CD4-positive, alpha-beta memory T cell (primary cell): ENCODE measurements at regions not wholly inside any gene's neighbourhood (a gene's known extent, or its start where the extent isn't known, plus 50 kb on each side); places are given as distances from the start of the nearest gene placed in this dataset.

Source experiments
- CTCF ChIA-PET: fragments of 350-600 bp; sonication (Branson Sonifier 250); formaldehyde crosslinking; loops from one replicate; lab custom pipeline; 2021; ENCODE audit warnings: inconsistent platforms; ENCODE audit not compliant: partially characterized antibody; lab: Charles Lee
- POLR2A ChIA-PET: fragments of 350-600 bp; sonication (Branson Sonifier 250); formaldehyde crosslinking; loops from one replicate; lab custom pipeline; 2021; ENCODE audit not compliant: partially characterized antibody; lab: Charles Lee
- DNase-seq, 5 donors: peaks; one replicate each; pipeline versions ENCODE4 v3.0.0 to v3.0.0-alpha.2; 2020 to 2022; ENCODE audit warnings: mixed read lengths in 1 of 5
- H3K27ac ChIP-seq: one replicate; pipeline ENCODE4 v1.7.0; 2013; ENCODE audit warnings: low read depth, low read length
- H3K27me3 ChIP-seq: 2 replicates; pipeline ENCODE4 v1.7.0; 2013; ENCODE audit warnings: mild to moderate bottlenecking, low read length, moderate library complexity; ENCODE audit not compliant: insufficient read depth
- H3K36me3 ChIP-seq: 2 replicates; pipeline ENCODE4 v1.7.0; 2013; ENCODE audit warnings: mild to moderate bottlenecking, low read length, moderate library complexity; ENCODE audit not compliant: insufficient read depth
- H3K4me1 ChIP-seq: 2 replicates; pipeline ENCODE4 v1.7.0; 2013; ENCODE audit warnings: mild to moderate bottlenecking, low read length, moderate library complexity; ENCODE audit not compliant: insufficient read depth
- H3K4me3 ChIP-seq, 2 donors: one replicate each; pipeline ENCODE4 v1.7.0; 2013; ENCODE audit warnings: low read length in 2 of 2, mild to moderate bottlenecking in 1 of 2
- H3K9me3 ChIP-seq, 2 donors: one replicate each; pipeline ENCODE4 v1.7.0; 2013; ENCODE audit warnings: low read length in 2 of 2, control low read depth in 1 of 2; ENCODE audit not compliant: control insufficient read depth in 1 of 2
- H3K27ac Mint-ChIP-seq, 7 donors: one replicate each; pipeline ENCODE4 v1.8.0; 2020 to 2021; ENCODE audit warnings: mixed read lengths in 7 of 7, mild to moderate bottlenecking in 6 of 7, inconsistent platforms in 3 of 7, moderate library complexity in 3 of 7
- H3K27me3 Mint-ChIP-seq, 2 donors: one replicate each; pipeline ENCODE4 v1.8.0; 2020 to 2021; ENCODE audit warnings: mixed read lengths in 2 of 2
- H3K36me3 Mint-ChIP-seq, 2 donors: one replicate each; pipeline ENCODE4 v1.8.0; 2020 to 2021; ENCODE audit warnings: mixed read lengths in 2 of 2, inconsistent platforms in 1 of 2, mild to moderate bottlenecking in 1 of 2
- H3K4me1 Mint-ChIP-seq, 4 donors: one replicate each; pipeline ENCODE4 v1.8.0; 2020 to 2021; ENCODE audit warnings: mixed read lengths in 4 of 4, mild to moderate bottlenecking in 1 of 4
- H3K4me3 Mint-ChIP-seq, 8 donors: one replicate each; pipeline ENCODE4 v1.8.0; 2020 to 2021; ENCODE audit warnings: mixed read lengths in 8 of 8, mild to moderate bottlenecking in 7 of 8, moderate library complexity in 6 of 8, inconsistent platforms in 3 of 8
- H3K9me3 Mint-ChIP-seq, 8 donors: one replicate each; pipeline ENCODE4 v1.8.0; 2020 to 2021; ENCODE audit warnings: mixed read lengths in 8 of 8, mild to moderate bottlenecking in 5 of 8, inconsistent platforms in 3 of 8, moderate library complexity in 1 of 8
- intact Hi-C: fragments of 100-400 bp; cut with micrococcal nuclease; formaldehyde crosslinking; loops from one replicate; pipeline ENCODE4 v1.15.1; 2023

DNA sequence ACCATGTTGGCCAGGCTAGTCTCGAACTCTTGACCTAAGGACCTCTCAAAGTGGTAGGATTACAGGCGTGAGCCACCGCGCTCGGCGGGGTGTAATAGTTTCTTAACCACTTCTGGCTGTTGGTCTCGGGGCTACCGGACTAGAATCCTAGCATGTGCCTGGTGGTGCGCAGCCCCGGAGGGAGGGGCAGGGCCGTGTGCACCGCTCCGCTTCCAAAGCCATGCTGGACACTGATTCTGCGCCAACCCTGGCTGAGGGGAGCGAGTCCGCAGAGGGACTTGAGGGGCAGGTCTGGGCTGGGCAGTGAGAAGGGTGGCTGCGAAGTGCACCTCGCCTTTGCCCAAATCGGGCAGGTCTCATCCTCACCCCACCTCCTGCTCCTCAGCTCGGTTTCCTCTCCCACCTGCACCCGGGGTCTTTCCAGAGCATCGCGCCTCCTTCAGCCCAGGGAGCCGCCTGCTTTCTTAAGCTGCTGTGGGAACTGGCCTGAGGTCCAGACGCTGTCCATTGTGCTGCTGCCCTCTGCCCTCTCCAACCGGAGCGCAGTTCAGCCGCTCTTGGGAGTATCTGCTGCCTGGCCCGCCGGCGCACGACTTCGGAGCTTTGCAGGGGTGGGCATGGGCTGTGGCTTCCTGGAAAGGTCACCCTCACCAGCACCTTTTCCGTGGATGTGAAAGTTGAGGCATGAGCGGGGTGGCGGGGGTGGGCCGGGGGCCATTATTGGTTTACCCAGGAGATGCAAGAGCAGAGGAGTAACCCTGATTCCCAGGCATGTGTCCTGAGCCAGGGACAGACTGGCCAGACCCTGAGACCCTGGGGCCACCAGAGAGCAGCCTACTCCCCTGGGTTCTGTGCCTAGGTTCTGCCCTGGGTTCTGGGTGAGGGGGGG lies 422.6 kb upstream of the NUPR2 start:
- H3K9me3 ChIP-seq, result peaks cover 0 to 8% of the 10 kb centered on the region in 2 donors
- peaks cover 0 to 4% (median 2%) of the 10 kb centered on the region in 4 donors for H3K4me1 Mint-ChIP-seq

GRCh38 chr7:56537952-56538351 lies 421.7 kb upstream of the NUPR2 start:
- no peak for DNase-seq
- intact Hi-C loops, result no loop called here
- ChIA-PET CTCF (no interaction called here), POLR2A (no interaction called here)
- H3K4me3 ChIP-seq, result no peak overlapping the region
- Mint-ChIP-seq H3K4me1 (peaks cover 0 to 4% (median 2%) of the 10 kb centered on the region in 4 donors), H3K9me3 (peaks cover 9 to 50% (median 29%) of the 10 kb centered on the region in 8 donors), H3K27me3 (no peaks in the 10 kb centered on the region), H3K4me3 (no peak overlapping the region), H3K36me3 (peaks cover 2 to 4% of the 10 kb centered on the region in 2 donors), H3K27ac (no peak overlapping the region)
- H3K27me3 ChIP-seq, result no peaks in the 10 kb centered on the region
- H3K9me3 ChIP-seq, result peaks cover 0 to 8% of the 10 kb centered on the region in 2 donors
- H3K4me1 ChIP-seq, result no peaks in the 10 kb centered on the region
- H3K36me3 ChIP-seq, result no peaks in the 10 kb centered on the region
- no peak overlapping the region for H3K27ac ChIP-seq

More for the DNA sequence above, 422.6 kb upstream of the NUPR2 start:
- DNase-seq, result no peak
- Histone ChIP-seq H3K4me1 (no peaks in the 10 kb centered on the region), H3K27ac (no peak overlapping the region), H3K27me3 (no peaks in the 10 kb centered on the region), H3K4me3 (no peak overlapping the region), H3K36me3 (no peaks in the 10 kb centered on the region)
- CTCF ChIA-PET, result no interaction called here
- H3K27me3 Mint-ChIP-seq, result no peaks in the 10 kb centered on the region
- peaks cover 2 to 4% of the 10 kb centered on the region in 2 donors for H3K36me3 Mint-ChIP-seq
- no peak overlapping the region for H3K4me3 Mint-ChIP-seq
- intact Hi-C loops, result no loop called here
- peaks cover 9 to 49% (median 29%) of the 10 kb centered on the region in 8 donors for H3K9me3 Mint-ChIP-seq
- H3K27ac Mint-ChIP-seq, result no peak overlapping the region
- POLR2A ChIA-PET, result no interaction called here

DNA sequence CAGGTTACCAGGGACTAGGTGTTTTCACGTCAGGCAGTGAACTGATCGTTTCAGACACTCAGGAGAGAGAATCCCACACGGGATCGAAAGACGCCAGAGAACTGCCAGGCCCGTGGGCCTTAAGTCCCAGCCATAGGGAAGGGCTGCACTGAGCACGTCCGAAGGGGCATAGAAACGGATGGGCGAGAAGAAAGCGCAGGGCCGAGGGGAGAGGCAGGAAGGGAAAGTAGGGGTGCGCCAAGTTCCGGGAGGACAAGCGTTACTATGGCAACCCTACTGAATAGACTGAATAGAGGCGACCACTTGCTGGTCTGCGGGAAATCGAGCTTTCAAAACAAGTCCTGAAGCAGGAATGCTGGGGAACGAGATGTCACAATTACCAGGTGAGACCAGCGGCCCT lies 421.3 kb upstream of the NUPR2 start:
- no peak overlapping the region for H3K27ac ChIP-seq
- H3K4me3 ChIP-seq, result no peak overlapping the region
- H3K27me3 ChIP-seq, result no peaks in the 10 kb centered on the region
- intact Hi-C loops, result no loop called here
- peaks cover 9 to 50% (median 32%) of the 10 kb centered on the region in 8 donors for H3K9me3 Mint-ChIP-seq
- CTCF ChIA-PET, result no interaction called here
- H3K4me1 Mint-ChIP-seq, result peaks cover 0 to 4% (median 2%) of the 10 kb centered on the region in 4 donors
- H3K4me3 Mint-ChIP-seq, result no peak overlapping the region
- no peaks in the 10 kb centered on the region for H3K27me3 Mint-ChIP-seq
- POLR2A ChIA-PET, result no interaction called here
- no peak overlapping the region for H3K27ac Mint-ChIP-seq
- no peaks in the 10 kb centered on the region for H3K4me1 ChIP-seq
- H3K36me3 Mint-ChIP-seq, result peaks cover 2 to 4% of the 10 kb centered on the region in 2 donors
- peaks cover 0 to 8% of the 10 kb centered on the region in 2 donors for H3K9me3 ChIP-seq
- H3K36me3 ChIP-seq, result no peaks in the 10 kb centered on the region
- no peak for DNase-seq

DNA sequence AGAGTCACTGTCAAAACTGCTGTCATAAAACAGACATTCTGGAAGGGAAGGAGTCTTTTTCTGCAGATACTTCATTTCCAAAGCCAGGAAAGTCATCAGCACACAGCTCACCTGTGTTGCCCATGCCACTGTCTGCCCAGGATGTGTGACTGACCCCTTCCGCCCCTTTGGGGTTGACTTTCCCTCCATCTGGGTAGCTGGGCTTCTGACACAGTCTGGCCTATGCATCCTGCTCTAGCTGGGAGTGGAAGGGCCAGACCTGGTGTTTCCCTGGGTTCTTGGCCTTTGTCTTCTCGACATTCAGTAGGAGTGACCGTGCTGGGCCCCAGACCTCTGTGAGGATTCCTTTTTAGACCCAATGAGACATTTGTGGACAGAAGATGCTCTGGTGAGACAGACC lies 378.9 kb upstream of the NUPR2 start:
- POLR2A ChIA-PET, result no interaction called here
- Mint-ChIP-seq H3K4me1 (no peaks in the 10 kb centered on the region), H3K27me3 (no peaks in the 10 kb centered on the region), H3K27ac (no peak overlapping the region), H3K9me3 (peaks cover 0 to 62% (median 37%) of the 10 kb centered on the region in 8 donors), H3K36me3 (no peaks in the 10 kb centered on the region), H3K4me3 (no peak overlapping the region)
- DNase-seq, result no peak
- intact Hi-C loops, result no loop called here
- Histone ChIP-seq H3K4me3 (no peak overlapping the region), H3K27ac (no peak overlapping the region), H3K27me3 (no peaks in the 10 kb centered on the region), H3K36me3 (no peaks in the 10 kb centered on the region), H3K4me1 (no peaks in the 10 kb centered on the region), H3K9me3 (peaks cover 0 to 7% of the 10 kb centered on the region in 2 donors)
- CTCF ChIA-PET, result no interaction called here

DNA sequence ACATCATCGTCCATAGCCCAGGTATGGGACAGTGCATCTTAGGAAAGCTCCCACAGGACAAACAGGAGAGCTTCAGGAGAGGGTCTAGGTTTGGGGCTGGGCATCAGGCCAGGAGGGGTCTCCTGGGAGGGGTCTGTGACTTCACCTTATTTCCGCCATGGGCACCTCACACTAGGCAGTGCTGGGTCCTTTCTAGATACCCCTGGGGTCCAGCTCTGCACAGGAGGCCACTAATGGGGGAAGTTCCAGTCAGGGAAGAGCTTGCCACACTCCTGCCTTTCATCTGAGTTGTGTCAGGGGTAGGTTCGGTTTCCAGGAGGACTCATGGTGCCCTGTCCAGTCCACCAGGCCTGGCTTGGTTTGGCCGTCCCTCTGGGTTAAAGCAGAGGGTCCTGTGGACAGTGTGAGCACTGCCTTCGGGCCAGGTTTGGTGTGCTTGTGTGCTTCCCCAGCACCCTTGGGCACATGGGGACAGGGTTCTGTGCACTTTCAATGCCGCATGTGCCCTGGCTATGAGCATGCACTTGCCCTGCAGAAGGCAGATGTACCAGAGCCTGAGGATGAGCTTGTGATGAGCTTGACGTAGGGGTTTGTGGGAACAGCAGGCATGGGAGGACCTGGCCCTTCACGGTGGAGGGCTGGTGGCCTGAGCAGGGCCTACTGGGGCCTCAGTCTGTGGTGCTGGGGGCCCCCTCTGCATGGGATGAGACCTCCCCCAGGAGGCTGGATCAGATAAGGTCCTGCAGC lies 377.7 kb upstream of the NUPR2 start:
- CTCF ChIA-PET, result no interaction called here
- peaks cover 0 to 60% (median 33%) of the 10 kb centered on the region in 8 donors for H3K9me3 Mint-ChIP-seq
- DNase-seq, result no peak
- Histone ChIP-seq H3K36me3 (no peaks in the 10 kb centered on the region), H3K4me3 (no peak overlapping the region), H3K27ac (no peak overlapping the region), H3K4me1 (no peaks in the 10 kb centered on the region), H3K9me3 (peaks cover 0 to 10% of the 10 kb centered on the region in 2 donors), H3K27me3 (no peaks in the 10 kb centered on the region)
- POLR2A ChIA-PET, result no interaction called here
- no peak overlapping the region for H3K27ac Mint-ChIP-seq
- intact Hi-C loops, result no loop called here
- no peaks in the 10 kb centered on the region for H3K36me3 Mint-ChIP-seq
- H3K27me3 Mint-ChIP-seq, result no peaks in the 10 kb centered on the region
- H3K4me3 Mint-ChIP-seq, result no peak overlapping the region
- no peaks in the 10 kb centered on the region for H3K4me1 Mint-ChIP-seq

DNA sequence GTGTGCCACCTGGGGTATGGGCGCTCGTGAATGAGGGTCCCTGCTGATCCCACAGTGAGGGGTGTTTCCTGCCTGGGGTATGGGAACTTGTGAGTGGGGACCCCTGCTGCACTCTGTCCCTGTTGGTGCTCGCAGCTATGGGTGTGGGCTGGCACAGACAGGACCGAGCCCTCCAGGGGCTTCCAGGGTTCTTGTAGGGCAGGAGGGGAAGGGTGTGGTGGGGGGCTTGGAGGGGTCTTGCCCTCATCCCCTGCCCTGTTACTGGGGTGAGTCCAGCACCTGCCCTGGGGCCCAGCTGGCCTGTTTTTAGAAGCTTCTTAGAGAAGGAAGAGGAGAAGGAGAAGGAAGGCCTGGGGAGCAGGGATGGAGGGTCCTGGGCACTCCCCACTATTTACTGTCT lies 377.0 kb upstream of the NUPR2 start:
- no peaks in the 10 kb centered on the region for H3K36me3 Mint-ChIP-seq
- Histone ChIP-seq H3K27me3 (no peaks in the 10 kb centered on the region), H3K9me3 (peaks cover 0 to 10% of the 10 kb centered on the region in 2 donors), H3K4me3 (no peak overlapping the region), H3K4me1 (no peaks in the 10 kb centered on the region), H3K36me3 (no peaks in the 10 kb centered on the region), H3K27ac (no peak overlapping the region)
- H3K4me3 Mint-ChIP-seq, result no peak overlapping the region
- POLR2A ChIA-PET, result no interaction called here
- H3K9me3 Mint-ChIP-seq, result peaks cover 0 to 62% (median 34%) of the 10 kb centered on the region in 8 donors
- DNase-seq, result no peak
- intact Hi-C loops, result no loop called here
- H3K4me1 Mint-ChIP-seq, result no peaks in the 10 kb centered on the region
- CTCF ChIA-PET, result no interaction called here
- no peaks in the 10 kb centered on the region for H3K27me3 Mint-ChIP-seq
- no peak overlapping the region for H3K27ac Mint-ChIP-seq

DNA sequence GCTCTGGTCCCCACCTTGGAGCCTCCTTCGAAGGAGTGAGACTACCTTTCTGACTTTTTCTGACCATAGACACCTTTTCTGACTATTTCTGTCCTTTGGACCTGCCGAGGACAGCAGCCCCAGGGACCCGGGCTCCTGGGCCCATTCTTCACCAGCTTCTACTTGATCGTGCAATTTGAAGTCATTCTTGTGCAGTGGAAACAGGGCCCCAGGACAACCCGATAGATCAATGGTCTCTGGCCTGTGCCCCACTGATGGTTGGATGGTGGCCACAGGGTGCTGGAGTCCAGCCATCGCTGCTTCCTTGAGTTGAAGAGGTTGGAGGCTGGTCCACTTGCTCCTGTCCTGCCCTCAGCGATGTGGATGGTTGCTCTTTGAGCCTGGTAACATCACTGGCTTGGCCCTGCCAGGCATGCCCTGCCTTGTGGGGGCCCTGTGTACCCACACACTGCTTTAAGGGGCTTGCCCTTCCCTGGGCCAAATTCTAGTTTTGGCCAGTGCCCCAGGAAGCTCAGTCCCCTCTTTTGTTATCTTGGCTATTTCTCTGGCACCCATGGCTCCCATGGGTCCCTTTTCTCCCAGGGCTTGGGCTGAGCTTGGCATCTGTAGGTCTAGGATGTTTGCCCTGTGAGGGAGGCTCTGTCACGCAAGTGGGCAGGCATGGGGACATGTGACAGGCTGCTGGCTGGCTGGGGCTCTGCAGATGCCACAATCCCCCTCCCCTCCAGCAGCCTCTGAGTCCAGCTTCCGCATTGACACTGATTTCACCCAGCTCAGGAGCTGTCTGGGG lies 375.6 kb upstream of the NUPR2 start:
- H3K36me3 Mint-ChIP-seq, result peaks cover 0 to 2% of the 10 kb centered on the region in 2 donors
- no peaks in the 10 kb centered on the region for H3K36me3 ChIP-seq
- POLR2A ChIA-PET, result no interaction called here
- CTCF ChIA-PET, result no interaction called here
- no peaks in the 10 kb centered on the region for H3K27me3 Mint-ChIP-seq
- no peak overlapping the region for H3K4me3 Mint-ChIP-seq
- no peak overlapping the region for H3K27ac Mint-ChIP-seq
- peaks cover 0 to 71% (median 39%) of the 10 kb centered on the region in 8 donors for H3K9me3 Mint-ChIP-seq
- peaks cover 0 to 10% of the 10 kb centered on the region in 2 donors for H3K9me3 ChIP-seq
- H3K4me3 ChIP-seq, result no peak overlapping the region
- no peak overlapping the region for H3K27ac ChIP-seq
- intact Hi-C loops, result no loop called here
- DNase-seq, result no peak
- no peaks in the 10 kb centered on the region for H3K4me1 ChIP-seq
- H3K27me3 ChIP-seq, result no peaks in the 10 kb centered on the region
- no peaks in the 10 kb centered on the region for H3K4me1 Mint-ChIP-seq
